HG03095 (cell line): ENCODE measurements at regions not wholly inside any gene's neighbourhood (a gene's known extent, or its start where the extent isn't known, plus 50 kb on each side); places are given as distances from the start of the nearest gene placed in this dataset.
"Not testable (repeated sequence)": the region's sequence is repeated elsewhere in the genome, so short reads cannot be mapped to it uniquely, and the experiment has no call there.

Experiments used
- ATAC-seq: cut with Tn5 transposase; IDR thresholded peaks from one replicate; pipeline ENCODE4 v1.9.1; 2021; ENCODE audit warnings: moderate library complexity; ENCODE audit not compliant: unreplicated experiment

DNA sequence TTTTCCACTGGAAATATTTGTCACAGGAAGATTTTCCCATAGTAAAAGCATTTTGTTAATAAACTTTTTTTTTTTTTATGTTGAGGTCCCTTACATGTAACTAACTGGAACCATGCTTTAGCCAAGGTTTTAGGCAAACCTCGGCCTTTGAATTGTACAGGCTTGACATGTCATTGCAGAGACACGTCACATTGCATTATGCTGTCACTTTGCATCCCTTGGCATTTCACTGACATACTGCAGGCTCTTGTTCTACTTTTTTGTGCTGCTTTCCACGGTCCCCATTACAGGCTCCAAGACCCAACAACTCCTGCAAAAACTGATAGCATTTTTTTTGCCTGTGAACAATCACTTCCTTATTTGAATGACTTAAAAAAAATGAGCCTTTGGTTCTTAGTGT lies 724.3 kb downstream of the TTLL7 start:
- not testable (repeated sequence) for ATAC-seq

DNA sequence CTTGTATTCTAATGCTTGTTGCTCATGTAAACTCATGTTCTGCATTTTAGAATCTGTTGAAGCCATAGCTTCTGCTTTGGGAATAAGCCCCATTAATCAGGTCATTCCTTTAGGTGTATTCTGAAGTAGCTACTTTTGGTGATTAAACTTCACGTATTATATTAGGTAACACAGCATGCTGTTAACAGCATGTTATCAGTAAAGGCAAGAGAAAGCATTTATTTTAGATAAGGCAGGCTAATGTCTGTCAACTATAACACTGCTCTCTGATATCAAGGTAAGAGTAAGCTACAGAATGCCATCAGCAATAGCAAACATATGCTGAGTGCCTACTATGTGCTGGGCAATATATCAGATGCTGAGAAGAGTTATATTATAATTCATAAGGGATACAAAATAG lies 726.4 kb downstream of the TTLL7 start:
- ATAC-seq, result not testable (repeated sequence)

DNA sequence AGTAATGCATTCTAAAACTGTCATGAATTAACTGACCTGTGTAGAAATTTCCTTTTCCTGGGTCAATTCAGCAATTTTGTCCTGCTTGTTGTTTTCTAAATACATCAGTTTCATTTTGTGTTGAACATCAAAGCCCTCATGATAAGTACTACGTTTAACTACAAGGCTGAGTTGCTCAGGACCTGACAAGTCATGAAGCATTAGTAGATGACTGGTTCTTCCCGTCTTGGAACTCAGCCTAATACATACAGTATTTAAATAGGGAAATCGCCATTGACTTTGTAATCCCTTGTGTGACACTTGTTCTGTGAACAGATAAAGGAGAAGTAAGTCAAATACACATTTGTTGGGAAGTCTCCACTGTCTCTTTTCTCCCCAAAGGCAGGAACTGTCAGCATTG lies 727.1 kb downstream of the TTLL7 start:
- not testable (repeated sequence) for ATAC-seq

DNA sequence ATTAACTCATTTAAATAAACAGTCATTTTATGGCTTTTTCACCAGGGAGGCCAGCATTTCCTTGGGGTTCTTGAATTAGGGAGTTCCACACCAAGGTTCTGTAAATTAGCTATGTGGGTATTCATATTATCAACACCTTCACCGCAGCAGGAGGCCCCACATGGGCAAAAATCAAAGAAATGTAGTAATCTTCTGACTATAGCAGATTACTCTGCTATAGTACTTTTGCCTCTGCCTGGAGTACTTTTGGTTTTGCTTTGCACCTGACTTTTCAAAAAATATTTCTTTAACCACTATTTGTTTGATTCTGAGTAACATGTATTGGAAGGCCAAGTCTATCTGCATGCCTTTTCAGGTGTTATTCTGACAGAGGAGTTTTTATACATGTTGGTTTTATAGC lies 728.1 kb downstream of the TTLL7 start:
- ATAC-seq, result not testable (repeated sequence)

DNA sequence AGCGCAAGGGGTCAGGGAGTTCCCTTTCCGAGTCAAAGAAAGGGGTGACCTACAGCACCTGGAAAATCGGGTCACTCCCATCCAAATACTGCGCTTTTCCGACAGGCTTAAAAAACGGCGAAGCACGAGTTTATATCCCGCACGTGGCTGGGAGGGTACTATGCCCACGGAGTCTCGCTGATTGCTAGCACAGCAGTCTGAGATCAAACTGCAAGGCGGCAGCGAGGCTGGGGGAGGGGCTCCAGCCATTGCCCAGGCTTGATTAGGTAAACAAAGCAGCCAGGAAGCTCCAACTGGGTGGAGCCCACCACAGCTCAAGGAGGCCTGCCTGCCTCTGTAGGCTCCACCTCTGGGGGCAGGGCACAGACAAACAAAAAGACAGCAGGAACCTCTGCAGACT lies 735.1 kb downstream of the TTLL7 start:
- ATAC-seq, result not testable (repeated sequence)

DNA sequence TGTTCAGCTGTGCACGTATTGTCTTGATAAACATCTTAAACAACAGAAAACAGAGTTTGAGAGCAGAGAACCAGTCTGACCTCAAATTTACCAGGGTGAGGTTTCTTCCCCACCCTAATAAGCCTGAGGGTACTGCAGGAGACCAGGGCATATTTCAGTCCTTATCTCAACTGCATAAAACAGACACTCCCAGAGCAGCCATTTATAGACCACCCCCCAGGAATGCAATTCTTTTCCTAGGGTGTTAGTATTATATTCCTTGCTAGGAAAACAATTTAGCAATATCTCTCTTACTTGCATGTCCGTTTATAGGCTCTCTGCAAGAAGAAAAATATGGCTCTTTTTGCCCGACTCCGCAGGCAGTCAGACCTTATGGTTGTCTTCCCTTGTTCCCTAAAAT lies 747.2 kb downstream of the TTLL7 start:
- ATAC-seq, result not testable (repeated sequence)

DNA sequence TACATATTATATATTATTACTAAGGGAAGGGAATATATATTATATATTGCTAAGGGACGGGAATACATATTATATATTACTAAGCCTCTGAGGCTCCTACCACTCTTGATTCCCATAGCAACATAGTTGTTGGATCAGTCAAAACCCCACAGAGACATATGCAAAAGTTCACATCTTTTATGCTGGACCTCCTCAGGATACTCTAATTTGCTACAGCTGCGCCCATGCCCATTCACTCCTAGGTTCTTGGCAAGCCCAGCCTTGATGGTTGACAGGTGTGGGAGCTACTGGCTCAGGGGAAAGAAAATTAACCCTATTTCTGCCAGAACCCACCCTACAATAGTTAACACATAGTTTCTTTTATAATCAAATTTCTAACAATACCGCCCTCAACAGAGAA lies 752.2 kb downstream of the TTLL7 start:
- ATAC-seq, result not testable (repeated sequence)

DNA sequence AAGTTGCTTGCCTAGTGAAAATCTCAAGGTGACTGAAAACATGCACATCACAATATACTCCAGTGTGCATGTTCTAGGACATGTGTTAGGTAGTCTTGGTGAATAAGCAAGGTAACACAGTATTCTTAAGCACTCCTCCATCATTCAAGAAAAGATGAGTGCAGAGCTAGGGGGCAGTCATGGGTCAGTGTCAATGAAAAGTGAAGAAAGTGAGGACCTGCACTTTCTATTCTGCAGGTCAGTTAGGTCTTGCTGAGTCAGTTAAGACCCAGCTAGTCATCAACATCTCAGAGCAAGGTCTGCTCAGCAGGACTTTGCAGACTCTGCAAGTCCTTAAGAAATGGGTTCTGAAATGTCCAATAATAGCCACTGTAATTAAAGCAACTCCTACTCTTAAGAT lies 754.1 kb downstream of the TTLL7 start:
- not testable (repeated sequence) for ATAC-seq

DNA sequence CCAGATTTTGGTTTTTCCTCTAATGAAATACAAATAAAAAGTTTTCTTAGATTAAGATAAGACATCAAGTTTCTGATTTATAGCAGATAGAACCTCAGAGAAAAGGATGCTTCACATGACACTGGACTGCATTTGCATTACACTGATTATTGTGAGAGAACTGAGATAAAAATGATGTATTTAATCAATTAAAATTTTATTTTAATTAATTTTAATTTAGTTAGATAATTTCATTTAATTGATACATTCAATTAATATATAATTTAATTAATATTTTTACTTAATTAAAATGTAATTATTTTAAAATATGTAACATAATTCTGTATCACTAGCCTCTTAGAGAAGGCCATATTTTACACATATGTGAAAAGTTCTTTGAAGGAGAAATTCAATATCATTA lies 759.4 kb downstream of the TTLL7 start:
- not testable (repeated sequence) for ATAC-seq

DNA sequence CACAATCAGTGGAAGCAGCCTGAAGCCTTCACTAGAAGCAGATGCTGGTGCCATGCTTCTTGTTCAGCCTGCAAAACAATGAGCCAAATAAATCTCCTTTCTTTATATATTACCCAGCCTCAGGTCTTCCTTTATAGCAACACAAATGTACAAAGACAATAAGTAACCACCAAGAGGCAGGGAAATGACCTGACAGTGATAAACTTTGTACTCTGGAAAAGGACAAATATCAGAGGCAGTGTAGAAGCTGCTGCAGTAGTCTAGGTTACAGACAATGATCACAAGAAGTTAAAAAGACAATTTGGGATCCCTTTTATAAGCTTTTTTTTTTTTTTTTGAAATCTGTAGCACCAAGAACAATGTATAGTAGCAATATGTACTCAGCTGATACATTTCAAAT lies 760.3 kb downstream of the TTLL7 start:
- ATAC-seq, result not testable (repeated sequence)

DNA sequence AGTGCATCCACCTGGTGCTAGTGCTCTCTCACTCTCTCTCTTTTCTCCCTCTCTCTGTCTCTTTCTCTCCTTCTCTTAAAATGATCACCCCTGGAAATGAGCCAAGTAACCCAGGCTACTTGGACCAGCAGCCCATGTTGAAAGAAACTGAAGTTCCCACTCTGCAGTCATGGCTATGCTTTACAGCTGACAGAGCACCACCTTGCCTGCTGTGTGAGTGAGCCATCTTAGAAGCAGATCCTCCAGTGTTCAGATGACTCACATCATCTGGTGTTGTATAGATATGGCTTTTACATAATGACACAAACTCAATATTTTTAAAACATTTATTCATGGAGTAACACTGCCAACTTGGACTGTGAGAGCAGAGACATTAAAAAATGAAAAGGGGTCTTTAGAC lies 779.1 kb downstream of the TTLL7 start:
- not testable (repeated sequence) for ATAC-seq

DNA sequence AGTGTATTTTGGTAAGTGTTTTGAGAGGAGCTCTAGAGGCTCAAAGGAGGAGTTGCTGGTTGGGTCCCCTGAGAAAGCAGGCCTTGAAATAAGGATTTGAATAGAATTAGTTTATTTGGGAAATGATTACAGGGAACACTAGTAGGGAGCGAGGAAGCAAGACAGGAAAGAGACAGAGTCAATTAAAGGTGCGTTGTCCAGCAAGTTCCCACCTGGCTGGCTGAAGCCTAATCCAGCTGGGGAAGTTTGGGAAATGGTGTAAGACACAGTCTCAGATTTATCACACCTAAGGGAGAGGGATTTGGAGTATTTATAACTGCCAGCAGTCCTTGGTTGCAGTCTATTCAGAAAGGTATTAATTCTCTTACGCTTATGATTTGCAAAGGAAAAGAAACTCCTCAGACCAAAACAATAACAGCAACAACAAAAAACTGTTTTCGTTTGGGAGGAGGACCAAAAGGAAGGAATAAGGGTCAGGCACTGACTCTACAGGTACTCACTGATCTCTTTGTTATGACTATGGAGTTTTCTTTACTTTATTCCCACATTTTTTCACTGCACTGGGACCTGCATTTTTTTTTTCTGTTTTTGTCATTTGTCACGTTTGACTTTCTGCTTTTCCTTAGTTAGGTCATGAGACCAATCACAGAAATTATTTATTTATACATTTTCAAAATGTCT lies 780.8 kb downstream of the TTLL7 start:
- not testable (repeated sequence) for ATAC-seq

DNA sequence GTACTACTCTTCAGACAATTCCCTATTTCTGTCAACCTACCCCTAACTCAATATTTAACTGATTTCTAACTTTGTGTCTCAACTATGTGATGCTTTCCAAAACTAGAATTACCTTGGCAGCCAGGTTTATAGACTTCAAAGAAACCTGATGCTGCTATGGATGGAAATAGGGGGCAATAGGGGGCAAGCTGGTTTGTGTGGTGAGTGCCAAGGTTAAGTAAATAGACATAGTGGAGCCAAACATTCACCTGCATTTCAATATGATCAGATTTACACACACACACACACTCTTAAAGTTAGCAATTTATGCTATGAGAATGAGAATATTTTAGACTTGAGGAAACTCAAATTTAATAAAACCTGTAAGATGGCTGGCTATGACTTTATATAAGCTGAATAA lies 784.6 kb downstream of the TTLL7 start:
- ATAC-seq, result not testable (repeated sequence)

DNA sequence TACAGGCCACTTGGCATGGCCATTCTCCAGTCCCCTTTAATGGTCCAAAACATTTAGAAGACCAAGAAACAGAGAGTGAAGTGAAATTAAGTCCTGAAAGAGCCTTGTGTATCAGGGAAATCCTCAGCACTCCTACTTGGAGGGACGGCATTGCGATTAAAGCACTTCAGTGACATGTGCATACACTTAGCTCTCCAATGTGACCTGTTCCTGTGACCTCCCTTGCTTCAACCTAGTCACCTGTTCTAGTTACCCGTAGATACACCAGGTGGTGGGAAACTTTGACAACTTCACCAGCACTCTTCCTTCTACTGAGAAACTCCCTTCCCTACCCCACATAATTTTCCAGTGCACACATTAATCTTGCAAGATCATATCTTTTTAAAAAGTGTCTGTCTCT lies 785.3 kb downstream of the TTLL7 start:
- not testable (repeated sequence) for ATAC-seq

DNA sequence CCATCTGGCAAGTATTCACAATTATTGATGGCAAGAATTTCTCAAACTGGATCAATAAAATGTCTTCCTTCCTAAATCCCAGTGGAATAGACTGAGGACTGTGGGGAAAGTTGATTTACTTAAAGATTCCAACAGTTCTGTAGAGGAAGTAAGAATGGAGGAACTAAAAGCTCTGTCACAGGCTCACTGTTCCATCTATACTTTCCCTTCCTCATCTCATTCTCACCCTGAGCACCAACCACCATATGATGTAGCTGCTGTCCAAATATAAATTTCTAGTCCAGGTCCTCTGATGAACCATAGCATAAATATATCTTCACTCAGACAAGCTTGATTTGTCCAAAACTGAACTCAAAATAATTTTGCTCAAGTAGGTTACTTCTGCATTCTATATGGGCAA lies 786.9 kb downstream of the TTLL7 start:
- ATAC-seq, result not testable (repeated sequence)

DNA sequence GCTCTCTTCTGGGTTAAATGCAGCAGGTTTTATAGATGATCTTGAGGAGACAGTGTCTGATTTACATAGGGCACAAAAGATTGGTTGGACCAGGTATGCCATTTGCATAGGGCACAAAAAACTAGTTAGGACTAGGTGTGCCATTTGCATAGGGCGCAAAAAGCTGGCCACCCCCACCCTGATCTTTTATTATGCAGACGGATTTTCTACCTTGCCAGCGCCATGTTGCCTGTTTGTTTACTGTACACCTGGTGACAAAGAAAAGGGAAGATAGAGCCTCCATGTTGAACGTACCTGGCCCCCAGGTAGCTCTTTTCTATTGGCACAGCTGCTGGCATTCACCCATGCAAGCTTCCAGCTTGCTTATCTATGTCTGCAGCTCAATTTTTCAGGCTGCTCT lies 790.4 kb downstream of the TTLL7 start:
- ATAC-seq, result not testable (repeated sequence)

DNA sequence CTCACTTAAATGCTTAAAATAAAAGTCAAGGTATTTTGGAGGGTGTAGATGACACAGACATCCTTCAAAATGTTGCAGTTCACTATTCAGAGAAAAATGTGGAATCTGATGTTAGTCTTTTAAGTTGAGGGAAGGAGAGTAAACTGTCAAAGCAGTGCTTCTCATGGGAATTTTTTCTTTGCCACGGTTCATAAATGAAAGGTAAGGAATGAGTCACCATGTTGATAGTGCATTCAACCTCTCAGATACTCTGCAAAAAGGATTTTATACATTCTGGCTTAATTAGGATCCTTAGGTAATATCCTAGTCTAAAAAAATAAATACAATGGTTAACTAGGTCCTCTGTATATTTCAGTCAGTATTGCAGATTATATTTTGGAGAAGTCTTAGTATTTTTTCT lies 804.3 kb downstream of the TTLL7 start:
- not testable (repeated sequence) for ATAC-seq

DNA sequence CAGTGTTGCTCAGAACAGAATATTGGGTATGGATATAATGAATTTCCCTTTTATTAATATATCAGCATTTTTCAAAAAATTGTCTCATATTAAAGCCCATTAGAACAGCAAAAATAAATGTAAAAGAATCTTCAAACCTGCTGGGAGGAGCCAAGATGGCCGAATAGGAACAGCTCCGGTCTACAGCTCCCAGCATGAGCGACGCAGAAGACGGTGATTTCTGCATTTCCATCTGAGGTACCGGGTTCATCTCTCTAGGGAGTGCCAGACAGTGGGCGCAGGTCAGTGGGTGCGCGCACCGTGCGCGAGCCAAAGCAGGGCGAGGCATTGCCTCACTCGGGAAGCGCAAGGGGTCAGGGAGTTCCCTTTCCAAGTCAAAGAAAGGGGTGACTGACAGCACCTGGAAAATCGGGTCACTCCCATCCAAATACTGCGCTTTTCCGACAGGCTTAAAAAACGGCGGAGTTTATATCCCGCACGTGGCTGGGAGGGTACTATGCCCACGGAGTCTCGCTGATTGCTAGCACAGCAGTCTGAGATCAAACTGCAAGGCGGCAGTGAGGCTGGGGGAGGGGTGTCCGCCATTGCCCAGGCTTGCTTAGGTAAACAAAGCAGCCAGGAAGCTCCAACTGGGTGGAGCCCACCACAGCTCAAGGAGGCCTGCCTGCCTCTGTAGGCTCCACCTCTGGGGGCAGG lies 816.8 kb downstream of the TTLL7 start:
- not testable (repeated sequence) for ATAC-seq

DNA sequence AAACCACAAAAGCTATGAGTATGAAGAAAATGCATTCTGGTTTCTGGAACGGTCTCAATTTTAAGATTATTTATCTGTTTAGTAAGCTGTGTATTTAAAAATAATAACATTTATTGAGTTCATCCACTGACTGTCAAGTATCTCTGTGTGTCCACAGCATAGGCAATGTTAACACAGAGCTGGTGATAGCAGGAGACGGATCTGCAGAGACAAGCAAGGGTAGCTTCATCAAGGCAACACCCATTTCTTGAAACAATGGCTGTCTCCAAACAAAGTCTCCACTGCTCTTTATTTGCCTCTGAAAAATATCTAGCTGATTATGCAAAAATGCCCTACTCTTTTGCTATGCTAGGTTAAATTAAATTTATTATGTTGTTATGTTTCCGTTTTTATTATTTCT lies 818.3 kb downstream of the TTLL7 start:
- not testable (repeated sequence) for ATAC-seq

DNA sequence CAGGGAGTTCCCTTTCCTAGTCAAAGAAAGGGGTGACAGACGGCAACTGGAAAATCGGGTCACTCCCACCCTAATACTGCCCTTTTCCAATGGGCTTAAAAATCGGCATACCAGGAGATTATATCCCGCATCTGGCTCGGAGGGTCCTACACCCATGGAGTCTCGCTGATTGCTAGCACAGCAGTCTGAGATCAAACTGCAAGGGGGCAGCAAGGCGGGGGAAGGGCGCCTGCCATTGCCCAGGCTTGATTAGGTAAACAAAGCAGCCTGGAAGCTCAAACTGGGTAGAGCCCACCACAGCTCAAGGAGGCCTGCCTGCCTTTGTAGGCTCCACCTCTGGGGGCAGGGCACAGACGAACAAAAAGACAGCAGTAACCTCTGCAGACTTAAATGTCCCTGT lies 831.3 kb downstream of the TTLL7 start:
- ATAC-seq, result not testable (repeated sequence)

DNA sequence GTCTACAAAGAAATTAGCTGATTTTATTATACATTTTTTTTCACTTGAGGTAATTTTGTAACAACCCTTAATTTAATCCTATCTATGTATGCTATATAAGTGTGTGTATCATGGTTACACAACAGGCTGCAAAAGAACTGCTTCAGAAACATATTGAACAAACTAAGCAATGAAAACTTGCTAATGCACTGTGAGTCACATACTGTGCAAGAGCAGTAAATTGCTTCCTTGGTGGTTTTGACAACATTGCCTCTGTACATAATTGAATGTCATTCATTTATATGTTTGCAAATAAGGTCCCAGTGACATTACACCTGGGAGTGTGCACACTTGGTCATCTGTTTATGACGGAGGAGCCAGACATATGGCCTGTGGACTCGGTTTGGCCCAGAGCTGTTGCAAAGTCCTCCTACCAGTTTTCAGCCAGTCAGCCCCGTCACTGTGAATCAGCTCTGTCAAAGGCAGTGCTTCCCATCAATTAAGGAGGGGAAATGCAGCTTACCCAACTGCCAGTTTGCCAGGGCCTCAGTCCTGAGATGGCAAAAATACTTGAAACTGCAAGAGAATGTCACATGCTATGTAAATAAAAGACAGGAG lies 835.0 kb downstream of the TTLL7 start:
- not testable (repeated sequence) for ATAC-seq

DNA sequence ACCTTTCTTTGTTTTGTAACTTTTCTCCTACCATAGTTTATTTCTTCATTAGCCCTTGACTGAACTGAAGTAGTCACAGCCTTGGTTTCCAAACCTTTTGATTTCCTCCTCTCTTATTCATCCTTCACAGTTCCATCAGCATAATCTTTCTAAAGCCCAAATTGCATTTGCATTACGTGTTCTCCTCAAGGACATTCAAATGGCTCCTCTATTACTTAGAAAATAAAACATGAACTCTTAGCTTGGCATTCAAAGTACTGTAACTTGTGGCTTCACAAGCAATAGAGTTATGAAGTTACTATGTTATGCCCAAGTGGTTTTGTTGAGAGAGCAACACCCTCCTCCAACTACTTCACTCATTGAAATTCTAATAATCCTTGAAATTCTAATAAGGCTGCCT lies 840.0 kb downstream of the TTLL7 start:
- not testable (repeated sequence) for ATAC-seq
